ENCODE measurements at regions not wholly inside any gene's neighbourhood (a gene's known extent, or its start where the extent isn't known, plus 50 kb on each side); places are given as distances from the start of the nearest gene placed in this dataset.

DNA sequence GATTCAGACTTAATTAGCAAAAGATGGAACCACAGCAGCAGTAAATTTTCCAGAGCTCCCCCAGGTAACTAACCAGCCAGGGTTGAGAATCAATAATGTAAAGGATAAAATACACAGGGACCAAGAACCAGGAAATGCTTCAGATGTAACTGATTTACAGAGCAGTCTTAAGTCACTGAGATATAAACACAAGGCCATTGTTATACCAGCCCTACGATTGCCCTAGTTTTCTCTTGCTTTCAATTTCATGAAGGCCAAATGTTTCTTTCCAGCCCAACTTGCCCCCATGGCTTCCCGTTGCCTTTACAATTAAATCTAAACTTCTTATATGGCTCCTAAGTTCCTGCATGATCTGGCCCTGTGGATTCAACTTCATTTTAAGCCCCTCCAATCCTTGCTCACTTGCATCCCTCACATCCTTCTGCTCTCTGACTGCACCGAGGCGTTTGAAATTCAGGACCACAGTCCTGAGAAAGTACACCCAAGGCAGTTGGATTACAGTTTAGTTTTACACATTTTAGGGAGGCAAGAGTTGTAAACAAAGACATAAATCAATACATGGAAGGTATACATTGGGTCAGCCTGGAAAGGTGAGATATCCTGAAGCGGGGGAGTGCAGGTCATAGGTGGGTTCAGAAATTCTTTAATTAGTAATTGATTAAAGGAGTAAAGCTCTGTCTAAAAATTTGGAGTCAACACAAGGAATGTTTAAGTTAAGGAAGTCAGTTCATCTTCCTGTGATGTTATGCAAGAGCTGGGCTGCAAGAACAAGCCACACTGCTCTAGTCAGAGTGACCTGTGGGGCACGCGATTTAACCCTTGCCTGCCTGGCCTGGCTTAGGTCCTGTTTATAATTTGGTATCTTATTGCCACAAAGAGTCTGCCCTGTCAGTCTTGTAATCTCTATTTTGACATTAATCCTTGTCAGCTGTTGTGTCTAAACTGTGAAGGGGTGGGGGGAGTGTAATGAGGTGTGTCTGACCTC is 69.9 kb upstream of the COG2 start:
- TF ChIP-seq, protein P1, sequence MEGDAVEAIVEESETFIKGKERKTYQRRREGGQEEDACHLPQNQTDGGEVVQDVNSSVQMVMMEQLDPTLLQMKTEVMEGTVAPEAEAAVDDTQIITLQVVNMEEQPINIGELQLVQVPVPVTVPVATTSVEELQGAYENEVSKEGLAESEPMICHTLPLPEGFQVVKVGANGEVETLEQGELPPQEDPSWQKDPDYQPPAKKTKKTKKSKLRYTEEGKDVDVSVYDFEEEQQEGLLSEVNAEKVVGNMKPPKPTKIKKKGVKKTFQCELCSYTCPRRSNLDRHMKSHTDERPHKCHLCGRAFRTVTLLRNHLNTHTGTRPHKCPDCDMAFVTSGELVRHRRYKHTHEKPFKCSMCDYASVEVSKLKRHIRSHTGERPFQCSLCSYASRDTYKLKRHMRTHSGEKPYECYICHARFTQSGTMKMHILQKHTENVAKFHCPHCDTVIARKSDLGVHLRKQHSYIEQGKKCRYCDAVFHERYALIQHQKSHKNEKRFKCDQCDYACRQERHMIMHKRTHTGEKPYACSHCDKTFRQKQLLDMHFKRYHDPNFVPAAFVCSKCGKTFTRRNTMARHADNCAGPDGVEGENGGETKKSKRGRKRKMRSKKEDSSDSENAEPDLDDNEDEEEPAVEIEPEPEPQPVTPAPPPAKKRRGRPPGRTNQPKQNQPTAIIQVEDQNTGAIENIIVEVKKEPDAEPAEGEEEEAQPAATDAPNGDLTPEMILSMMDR (conservative IDR thresholded peaks at IDR 0.05) = no peak
- TF ChIP-seq EZH2 (IDR thresholded peaks at IDR 0.05; ENCODE audit: low read depth) = no peak
